NCI-H1436 (cell line): ENCODE measurements at regions not wholly inside any gene's neighbourhood (a gene's known extent, or its start where the extent isn't known, plus 50 kb on each side); places are given as distances from the start of the nearest gene placed in this dataset.

Experiments
- DNase-seq: peaks from one replicate; lab custom pipeline; 2025; lab: John Stamatoyannopoulos, UW

DNA sequence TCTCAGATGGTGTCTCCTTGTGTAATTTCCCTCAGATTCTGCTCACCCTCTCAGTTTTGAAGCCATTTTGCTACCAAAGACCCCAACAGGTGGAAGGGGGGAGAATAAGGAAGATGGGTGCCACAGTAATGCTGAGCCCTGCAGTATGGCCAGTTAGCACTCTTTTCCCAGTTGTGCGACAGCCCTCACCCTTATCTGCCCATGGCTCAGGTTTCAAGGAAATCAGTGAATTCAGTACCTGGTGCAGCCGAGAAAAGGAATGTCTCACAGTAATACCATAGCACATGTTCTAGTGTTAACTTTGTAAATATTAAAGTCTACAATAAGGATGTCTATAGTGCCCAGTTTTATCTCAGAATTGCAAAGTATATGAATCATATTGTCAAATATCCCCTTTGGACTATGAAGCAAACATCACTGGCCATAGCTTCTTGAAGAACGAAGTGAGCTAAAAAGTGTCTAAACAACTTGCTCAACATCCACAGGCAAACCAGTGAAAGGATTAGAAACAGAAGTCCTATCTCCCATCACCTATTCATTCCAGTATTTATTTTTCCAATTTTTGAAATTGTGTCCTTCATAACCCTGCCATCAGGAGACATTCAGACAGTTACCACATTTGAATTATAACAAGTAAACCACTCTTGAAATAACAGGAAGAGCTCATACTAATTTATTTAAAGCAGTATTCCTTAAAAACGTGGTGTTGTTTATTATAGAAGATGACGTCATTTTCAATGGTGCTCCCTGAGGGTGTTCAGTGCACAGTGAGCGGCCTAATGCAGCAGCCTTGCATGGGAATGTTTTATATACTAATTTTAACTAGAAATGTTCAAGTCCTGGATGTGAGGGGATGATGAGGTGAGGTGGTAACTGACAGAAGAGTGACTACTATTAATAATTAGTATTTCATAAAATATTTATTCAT is 366.2 kb downstream of the TFAP2A start:
- no peak for DNase-seq

DNA sequence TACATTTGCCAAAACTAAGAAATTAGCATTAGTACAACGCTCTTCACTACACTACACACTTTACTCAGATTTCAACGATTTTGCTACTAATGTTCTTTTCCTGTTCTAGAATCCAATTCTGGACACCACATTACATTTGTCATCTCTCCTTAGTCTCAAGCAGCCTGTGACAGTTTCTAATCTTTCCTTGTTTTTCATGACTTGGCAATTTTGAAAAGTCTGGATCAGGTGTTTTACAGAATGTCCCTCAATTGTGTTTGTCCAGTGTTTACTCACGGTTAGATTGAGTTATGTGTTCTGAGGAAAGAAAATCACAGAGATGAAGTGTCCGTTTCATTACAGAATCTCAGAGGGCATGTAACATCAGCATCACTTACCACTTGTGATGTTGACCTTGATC is 372.6 kb downstream of the TFAP2A start:
- no peak for DNase-seq

GRCh38 chr6:10033223-10033829 is 381.5 kb downstream of the TFAP2A start:
- no peak for DNase-seq

GRCh38 chr6:10031617-10032016 is 383.3 kb downstream of the TFAP2A start:
- DNase-seq = no peak

GRCh38 chr6:10030942-10031537 is 383.8 kb downstream of the TFAP2A start:
- DNase-seq = no peak

GRCh38 chr6:10028222-10028621 is 386.7 kb downstream of the TFAP2A start:
- DNase-seq = no peak

DNA sequence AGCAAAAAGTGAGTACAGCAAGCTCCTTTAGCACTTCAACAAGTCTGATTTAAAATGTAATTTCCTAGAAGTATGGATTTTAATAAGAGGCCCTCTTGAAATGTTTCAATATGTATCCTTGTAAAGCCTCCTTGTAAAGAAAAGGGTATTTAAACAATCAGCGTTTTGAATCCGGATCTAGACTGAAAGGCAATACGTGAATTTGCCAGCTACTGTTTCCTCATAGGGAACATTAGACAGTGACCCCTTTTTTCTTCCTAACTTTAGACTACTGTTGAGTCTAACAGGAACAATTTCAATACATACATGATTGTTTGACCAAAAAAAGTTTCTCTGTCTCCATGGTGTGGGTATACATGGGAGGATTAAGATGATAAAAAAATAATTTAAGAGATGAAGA is 395.0 kb downstream of the TFAP2A start:
- no peak for DNase-seq

- DNase-seq = no peak
Measured at GRCh38 chr6:10014557-10014956, 400.3 kb downstream of the TFAP2A start.

DNA sequence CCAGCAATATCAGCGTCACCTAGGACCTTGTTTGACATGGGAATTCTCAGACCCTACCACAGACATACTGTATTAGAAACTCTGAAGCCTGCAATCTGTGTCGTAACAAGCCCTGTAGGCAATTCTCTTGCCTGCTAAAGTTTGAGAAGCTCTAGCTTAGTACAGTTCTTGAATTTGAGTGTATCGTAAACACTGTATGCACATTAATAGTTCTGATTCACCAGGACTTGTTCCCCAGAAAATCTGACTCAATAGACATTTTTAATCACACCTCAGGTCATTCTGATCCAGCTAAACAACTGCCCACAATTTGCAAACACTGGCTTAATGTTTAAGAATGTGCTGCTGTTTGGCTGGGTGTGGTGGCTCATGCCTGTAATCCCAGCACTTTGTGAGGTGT is 414.3 kb downstream of the TFAP2A start:
- no peak for DNase-seq

DNA sequence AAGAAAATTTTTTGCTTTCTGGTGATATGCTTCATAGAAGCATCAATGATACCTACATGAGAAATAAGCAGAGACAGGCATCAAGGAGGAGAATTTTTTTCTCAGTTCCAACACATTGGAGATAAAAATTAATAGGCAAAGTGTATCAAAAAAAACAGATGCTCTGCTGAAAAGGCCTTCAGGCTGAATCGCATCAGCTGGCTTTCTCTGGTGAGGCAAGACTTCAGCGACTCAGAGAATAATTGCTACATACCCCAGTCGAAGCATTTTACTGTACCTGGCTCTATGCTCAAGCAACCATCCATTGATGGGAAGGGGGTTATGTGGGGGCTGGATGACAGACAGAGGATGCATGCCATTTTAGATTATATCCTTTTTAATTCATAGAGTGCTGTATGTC is 415.1 kb downstream of the TFAP2A start:
- DNase-seq = no peak

DNA sequence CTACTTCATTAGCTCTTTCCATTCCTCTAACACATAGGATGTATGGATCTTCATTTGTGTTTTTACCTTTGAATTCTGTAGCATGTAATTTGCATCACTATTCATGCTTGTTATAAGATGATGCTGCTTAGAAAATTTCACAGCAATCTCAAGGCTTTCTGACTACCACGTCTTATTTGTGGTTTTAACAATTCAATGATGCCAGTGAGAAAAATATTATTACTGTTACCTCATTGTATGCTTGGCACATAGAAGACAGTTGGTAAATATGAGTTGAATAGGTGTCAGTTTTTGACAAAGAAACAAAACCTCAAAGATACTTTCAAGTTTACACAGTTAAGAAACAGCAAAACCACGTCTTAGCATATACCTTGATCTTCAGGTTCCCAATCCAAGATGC is 428.6 kb downstream of the TFAP2A start:
- DNase-seq = no peak

DNA sequence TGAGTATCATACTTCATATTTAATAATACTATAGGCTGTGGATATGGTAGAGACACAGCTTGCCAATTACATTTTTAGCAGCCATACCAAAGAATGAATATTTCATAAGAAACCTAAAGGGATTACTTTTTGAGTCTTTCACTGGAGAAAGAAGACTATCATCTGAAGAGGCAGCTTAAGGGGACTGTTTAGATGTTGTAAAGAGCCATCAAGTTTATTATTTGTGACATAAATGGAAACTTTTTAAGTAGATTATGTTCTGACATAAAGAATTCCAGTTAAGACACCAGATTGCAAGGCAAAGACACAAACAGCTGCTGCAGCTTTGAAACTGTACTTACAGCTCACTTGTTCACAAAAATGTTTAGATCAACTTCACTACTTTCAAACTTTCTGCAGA is 429.4 kb downstream of the TFAP2A start:
- no peak for DNase-seq

DNA sequence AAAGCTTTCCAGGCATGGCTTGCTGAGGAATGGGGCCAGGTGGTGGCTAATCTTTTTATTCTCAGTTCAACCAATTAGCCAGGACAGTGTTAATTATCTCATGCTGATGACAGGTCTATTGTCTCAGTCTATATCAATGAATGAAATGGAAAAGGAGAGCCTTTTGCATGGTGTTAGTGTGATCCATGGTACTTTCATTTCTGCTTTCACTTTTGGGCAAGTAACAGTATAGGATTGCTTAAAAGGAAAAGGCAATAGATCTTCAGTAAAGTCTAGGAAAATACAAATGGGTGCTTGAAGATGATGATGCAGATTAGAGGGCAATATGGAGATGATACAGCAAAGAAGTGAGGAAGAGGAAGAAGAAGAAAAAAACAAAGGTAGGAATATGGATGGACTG is 430.3 kb downstream of the TFAP2A start:
- DNase-seq = no peak

GRCh38 chr6:9983168-9983567 is 431.7 kb downstream of the TFAP2A start:
- DNase-seq = no peak

- no peak for DNase-seq
Measured at GRCh38 chr6:9982215-9982614, 432.7 kb downstream of the TFAP2A start.

DNA sequence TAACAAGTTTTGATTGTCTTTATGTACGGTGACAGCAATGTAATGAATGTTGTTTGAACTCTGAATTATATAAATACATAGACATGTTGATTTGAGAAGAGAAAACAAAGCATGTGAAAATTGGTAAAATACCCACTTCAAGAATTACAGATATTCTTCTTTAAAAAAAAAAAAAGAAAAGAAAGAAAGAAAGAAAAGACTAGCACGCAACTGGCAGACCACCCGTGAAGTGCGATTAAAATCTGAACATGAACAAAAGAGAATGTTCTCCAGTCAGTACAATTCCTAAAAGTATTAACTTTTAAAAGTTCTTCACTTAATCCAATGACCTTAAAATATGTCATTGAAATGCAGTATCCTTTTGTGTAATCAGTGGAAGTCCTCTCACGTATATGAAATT is 434.9 kb downstream of the TFAP2A start:
- DNase-seq = no peak

- DNase-seq = no peak
Measured at GRCh38 chr6:9978480-9978879, 436.4 kb downstream of the TFAP2A start.

DNA sequence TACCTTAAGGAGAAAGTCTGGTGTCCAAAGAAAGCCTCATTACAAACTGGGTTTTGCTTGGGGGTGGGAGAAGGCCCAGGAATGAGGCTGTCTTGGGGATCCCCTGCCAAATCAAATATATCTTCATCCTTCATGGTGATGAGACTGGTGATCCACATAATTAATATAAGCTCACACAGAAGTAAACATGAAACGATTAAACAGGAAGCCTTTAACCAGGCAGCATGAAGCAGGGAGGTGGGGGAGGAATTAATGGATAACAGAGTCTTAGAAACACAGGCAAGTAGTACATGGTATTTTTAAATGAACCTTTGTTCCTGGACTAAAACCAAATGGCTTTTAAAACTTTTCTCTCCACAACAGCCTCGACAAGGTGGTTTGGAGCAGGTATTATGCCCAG is 437.5 kb downstream of the TFAP2A start:
- no peak for DNase-seq

- no peak for DNase-seq
Measured at GRCh38 chr6:9961646-9962045, 453.2 kb downstream of the TFAP2A start.

DNA sequence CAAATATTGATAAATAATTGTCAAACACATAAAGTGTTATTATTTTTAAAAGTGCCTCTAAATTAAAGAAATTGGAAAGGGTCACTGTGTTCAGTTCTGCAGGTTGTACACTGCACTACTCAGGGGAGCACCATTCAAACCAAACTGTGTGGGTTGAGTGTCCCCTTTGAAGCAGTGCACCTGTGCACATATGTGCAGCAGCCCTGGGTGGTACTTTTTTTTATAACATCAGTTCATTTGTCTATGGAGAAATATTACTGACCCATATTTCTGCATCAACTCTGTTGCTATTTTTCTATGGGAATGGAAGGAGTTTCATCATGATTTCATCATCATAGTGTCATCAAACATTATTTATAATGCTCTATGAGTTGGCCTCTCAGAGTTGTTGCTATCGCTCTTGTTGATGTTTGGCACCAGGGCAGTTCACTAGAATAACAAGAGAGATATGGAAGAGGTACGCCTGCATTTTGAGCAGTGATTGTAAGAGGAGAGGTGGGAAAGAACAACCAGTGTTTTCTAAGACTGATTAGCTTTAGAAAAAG is 457.6 kb downstream of the TFAP2A start:
- DNase-seq = no peak

DNA sequence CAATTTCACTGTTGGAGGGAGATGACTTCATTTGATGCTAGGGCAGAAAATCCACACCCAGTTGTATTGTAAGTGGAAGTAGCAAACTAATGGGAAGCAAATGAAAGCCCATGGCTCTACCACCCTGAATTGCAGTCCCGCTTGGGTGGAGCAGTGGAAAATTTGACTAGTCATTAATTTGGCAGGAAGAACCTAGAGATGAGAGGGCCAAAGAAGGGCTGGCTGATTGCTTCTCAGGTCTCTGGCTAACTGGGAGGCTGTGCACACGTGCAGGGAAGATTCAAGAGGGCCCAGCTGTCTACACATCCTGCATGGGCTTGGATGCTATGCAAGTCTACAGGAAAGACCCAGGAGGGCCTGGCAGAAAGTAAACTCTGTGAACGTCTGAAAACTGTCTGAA is 466.2 kb downstream of the TFAP2A start:
- DNase-seq = no peak

GRCh38 chr6:9943986-9944385 is 470.9 kb downstream of the TFAP2A start:
- DNase-seq = no peak

- DNase-seq = no peak
Measured at GRCh38 chr6:9943026-9943425, 471.8 kb downstream of the TFAP2A start.
